ENCODE measurements at regions not wholly inside any gene's neighbourhood (a gene's known extent, or its start where the extent isn't known, plus 50 kb on each side); places are given as distances from the start of the nearest gene placed in this dataset.

GRCh38 chr2:10217489-10218435 is 84.9 kb upstream of the HPCAL1 start:
- Histone ChIP-seq H3K36me3 (ENCODE audit: control insufficient read depth in 2 of 2, extremely low read depth in 1 of 2, insufficient read depth in 1 of 2, low read length in 1 of 2) (no peaks in the 10 kb centered on the region), H3K27me3 (replicated peaks in 1 of 2; ENCODE audit: control insufficient read depth in 2 of 2, extremely low read depth in 1 of 2, insufficient read depth in 2 of 2, low read length in 1 of 2) (peaks cover 0 to 10% of the 10 kb centered on the region in 2 experiments), H3K9me3 (no peaks in the 10 kb centered on the region), H3K27ac (ENCODE audit: low read length) (no peak overlapping the region), H3K4me1 (ENCODE audit: control insufficient read depth in 1 of 2, extremely low read depth in 1 of 2, insufficient read depth in 2 of 2, low read length in 2 of 2) (no peaks in the 10 kb centered on the region), H3K4me3 (ENCODE audit: control insufficient read depth in 1 of 2, extremely low read depth in 1 of 2, low read length in 1 of 2) (no peak overlapping the region)
- POLR2A ChIA-PET = no interaction called here
- Mint-ChIP-seq H3K27ac (no peak overlapping the region), H3K4me1 (no peaks in the 10 kb centered on the region), H3K27me3 (peaks cover 3 to 5% of the 10 kb centered on the region in 2 donors), H3K4me3 (no peak overlapping the region), H3K9me3 (no peaks in the 10 kb centered on the region), H3K36me3 (no peaks in the 10 kb centered on the region)
- DNase-seq (no peak), ATAC-seq (replicated peaks in 1 of 4) (no peak)
- 95% methylated on average over 15 of the region's 20 CpGs for WGBS (ENCODE audit: insufficient coverage)
- CTCF ChIA-PET = no interaction called here

- 66% methylated on average over 6 of the region's 26 CpGs for WGBS (ENCODE audit: insufficient coverage)
- H3K4me3 ChIP-seq (ENCODE audit: control insufficient read depth in 1 of 2, extremely low read depth in 1 of 2, low read length in 1 of 2) = no peak overlapping the region
- H3K4me1 ChIP-seq (ENCODE audit: control insufficient read depth in 1 of 2, extremely low read depth in 1 of 2, insufficient read depth in 2 of 2, low read length in 2 of 2) = no peaks in the 10 kb centered on the region
- CTCF ChIA-PET = no interaction called here
- peaks cover 0 to 10% of the 10 kb centered on the region in 2 experiments for H3K27me3 ChIP-seq (replicated peaks in 1 of 2; ENCODE audit: control insufficient read depth in 2 of 2, extremely low read depth in 1 of 2, insufficient read depth in 2 of 2, low read length in 1 of 2)
- no peaks in the 10 kb centered on the region for H3K9me3 Mint-ChIP-seq
- H3K4me3 Mint-ChIP-seq = no peak overlapping the region
- no peaks in the 10 kb centered on the region for H3K36me3 ChIP-seq (ENCODE audit: control insufficient read depth in 2 of 2, extremely low read depth in 1 of 2, insufficient read depth in 1 of 2, low read length in 1 of 2)
- no peaks in the 10 kb centered on the region for H3K4me1 Mint-ChIP-seq
- no peak overlapping the region for H3K27ac Mint-ChIP-seq
- DNase-seq = no peak
- no peaks in the 10 kb centered on the region for H3K9me3 ChIP-seq
- H3K27me3 Mint-ChIP-seq = peaks cover 3 to 5% of the 10 kb centered on the region in 2 donors
- H3K27ac ChIP-seq (ENCODE audit: low read length) = no peak overlapping the region
- no peak for ATAC-seq (replicated peaks in 1 of 4)
- H3K36me3 Mint-ChIP-seq = no peaks in the 10 kb centered on the region
- POLR2A ChIA-PET = no interaction called here
These were observed 82.4 kb upstream of the HPCAL1 start for GRCh38 chr2:10220045-10220901.

- no peak for ATAC-seq (replicated peaks in 1 of 4)
- POLR2A ChIA-PET = no interaction called here
- no peaks in the 10 kb centered on the region for H3K4me1 ChIP-seq (ENCODE audit: control insufficient read depth in 1 of 2, extremely low read depth in 1 of 2, insufficient read depth in 2 of 2, low read length in 2 of 2)
- Mint-ChIP-seq H3K4me1 (no peaks in the 10 kb centered on the region), H3K9me3 (no peaks in the 10 kb centered on the region), H3K27me3 (peaks cover 3 to 5% of the 10 kb centered on the region in 2 donors), H3K4me3 (no peak overlapping the region), H3K27ac (no peak overlapping the region), H3K36me3 (no peaks in the 10 kb centered on the region)
- H3K27ac ChIP-seq (ENCODE audit: low read length) = no peak overlapping the region
- 68% methylated on average over 4 of the region's 9 CpGs for WGBS (ENCODE audit: insufficient coverage)
- no peaks in the 10 kb centered on the region for H3K9me3 ChIP-seq
- peaks cover 0 to 14% of the 10 kb centered on the region in 2 experiments for H3K27me3 ChIP-seq (replicated peaks in 1 of 2; ENCODE audit: control insufficient read depth in 2 of 2, extremely low read depth in 1 of 2, insufficient read depth in 2 of 2, low read length in 1 of 2)
- no peak for DNase-seq
- no peak overlapping the region for H3K4me3 ChIP-seq (ENCODE audit: control insufficient read depth in 1 of 2, extremely low read depth in 1 of 2, low read length in 1 of 2)
- no peaks in the 10 kb centered on the region for H3K36me3 ChIP-seq (ENCODE audit: control insufficient read depth in 2 of 2, extremely low read depth in 1 of 2, insufficient read depth in 1 of 2, low read length in 1 of 2)
- CTCF ChIA-PET = no interaction called here
These were observed 81.8 kb upstream of the HPCAL1 start for GRCh38 chr2:10220902-10221391.

- 95% methylated on average over 6 of the region's 11 CpGs for WGBS (ENCODE audit: insufficient coverage)
- no peak for DNase-seq
- no peaks in the 10 kb centered on the region for H3K36me3 ChIP-seq (ENCODE audit: control insufficient read depth in 2 of 2, extremely low read depth in 1 of 2, insufficient read depth in 1 of 2, low read length in 1 of 2)
- H3K4me1 Mint-ChIP-seq = no peaks in the 10 kb centered on the region
- H3K9me3 ChIP-seq = no peaks in the 10 kb centered on the region
- no peaks in the 10 kb centered on the region for H3K36me3 Mint-ChIP-seq
- no peaks in the 10 kb centered on the region for H3K9me3 Mint-ChIP-seq
- no peaks in the 10 kb centered on the region for H3K4me1 ChIP-seq (ENCODE audit: control insufficient read depth in 1 of 2, extremely low read depth in 1 of 2, insufficient read depth in 2 of 2, low read length in 2 of 2)
- ATAC-seq (replicated peaks in 1 of 4) = no peak
- H3K27me3 Mint-ChIP-seq = peaks cover 3 to 5% of the 10 kb centered on the region in 2 donors
- no peak overlapping the region for H3K27ac ChIP-seq (ENCODE audit: low read length)
- POLR2A ChIA-PET = no interaction called here
- H3K4me3 Mint-ChIP-seq = no peak overlapping the region
- H3K27me3 ChIP-seq (replicated peaks in 1 of 2; ENCODE audit: control insufficient read depth in 2 of 2, extremely low read depth in 1 of 2, insufficient read depth in 2 of 2, low read length in 1 of 2) = peaks cover 0 to 14% of the 10 kb centered on the region in 2 experiments
- H3K4me3 ChIP-seq (ENCODE audit: control insufficient read depth in 1 of 2, extremely low read depth in 1 of 2, low read length in 1 of 2) = no peak overlapping the region
- CTCF ChIA-PET = no interaction called here
- H3K27ac Mint-ChIP-seq = no peak overlapping the region
These were observed 81.3 kb upstream of the HPCAL1 start for GRCh38 chr2:10221443-10221842.

- Mint-ChIP-seq H3K27me3 (peaks cover 3 to 5% of the 10 kb centered on the region in 2 donors), H3K36me3 (no peaks in the 10 kb centered on the region), H3K9me3 (no peaks in the 10 kb centered on the region), H3K27ac (no peak overlapping the region), H3K4me1 (no peaks in the 10 kb centered on the region), H3K4me3 (no peak overlapping the region)
- Histone ChIP-seq H3K27ac (ENCODE audit: low read length) (no peak overlapping the region), H3K4me1 (ENCODE audit: control insufficient read depth in 1 of 2, extremely low read depth in 1 of 2, insufficient read depth in 2 of 2, low read length in 2 of 2) (no peaks in the 10 kb centered on the region), H3K36me3 (ENCODE audit: control insufficient read depth in 2 of 2, extremely low read depth in 1 of 2, insufficient read depth in 1 of 2, low read length in 1 of 2) (no peaks in the 10 kb centered on the region), H3K27me3 (replicated peaks in 1 of 2; ENCODE audit: control insufficient read depth in 2 of 2, extremely low read depth in 1 of 2, insufficient read depth in 2 of 2, low read length in 1 of 2) (peaks cover 0 to 15% of the 10 kb centered on the region in 2 experiments), H3K4me3 (ENCODE audit: control insufficient read depth in 1 of 2, extremely low read depth in 1 of 2, low read length in 1 of 2) (no peak overlapping the region), H3K9me3 (no peaks in the 10 kb centered on the region)
- ATAC-seq (replicated peaks in 1 of 4) (no peak), DNase-seq (no peak)
- POLR2A ChIA-PET = no interaction called here
- CTCF ChIA-PET = no interaction called here
- 89% methylated on average over 9 of the region's 19 CpGs for WGBS (ENCODE audit: insufficient coverage)
These were observed 80.5 kb upstream of the HPCAL1 start for GRCh38 chr2:10221976-10222870.

- no peak overlapping the region for H3K4me3 ChIP-seq (ENCODE audit: control insufficient read depth in 1 of 2, extremely low read depth in 1 of 2, low read length in 1 of 2)
- H3K36me3 Mint-ChIP-seq = no peaks in the 10 kb centered on the region
- no peak for DNase-seq
- H3K27me3 Mint-ChIP-seq = peaks cover 3 to 5% of the 10 kb centered on the region in 2 donors
- H3K4me1 ChIP-seq (ENCODE audit: control insufficient read depth in 1 of 2, extremely low read depth in 1 of 2, insufficient read depth in 2 of 2, low read length in 2 of 2) = no peaks in the 10 kb centered on the region
- no peaks in the 10 kb centered on the region for H3K36me3 ChIP-seq (ENCODE audit: control insufficient read depth in 2 of 2, extremely low read depth in 1 of 2, insufficient read depth in 1 of 2, low read length in 1 of 2)
- no peak overlapping the region for H3K4me3 Mint-ChIP-seq
- H3K9me3 Mint-ChIP-seq = no peaks in the 10 kb centered on the region
- no peaks in the 10 kb centered on the region for H3K4me1 Mint-ChIP-seq
- H3K27me3 ChIP-seq (replicated peaks in 1 of 2; ENCODE audit: control insufficient read depth in 2 of 2, extremely low read depth in 1 of 2, insufficient read depth in 2 of 2, low read length in 1 of 2) = peaks cover 0 to 19% of the 10 kb centered on the region in 2 experiments
- no peak for ATAC-seq (replicated peaks in 1 of 4)
- CTCF ChIA-PET = no interaction called here
- H3K27ac ChIP-seq (ENCODE audit: low read length) = no peak overlapping the region
- WGBS (ENCODE audit: insufficient coverage) = 81% methylated on average over 7 of the region's 9 CpGs
- H3K9me3 ChIP-seq = no peaks in the 10 kb centered on the region
- POLR2A ChIA-PET = no interaction called here
- H3K27ac Mint-ChIP-seq = no peak overlapping the region
These were observed 79.2 kb upstream of the HPCAL1 start for GRCh38 chr2:10223471-10223870.

Data from T-cell (primary cell).